Mesothelial cell of epicardium (in vitro differentiated cells): ENCODE measurements at regions not wholly inside any gene's neighbourhood (a gene's known extent, or its start where the extent isn't known, plus 50 kb on each side); places are given as distances from the start of the nearest gene placed in this dataset.
"Not testable (repeated sequence)": the region's sequence is repeated elsewhere in the genome, so short reads cannot be mapped to it uniquely, and the experiment has no call there.

ENCODE experiments used
- DNase-seq, 2 experiments: peaks; one replicate each; pipeline ENCODE4 v3.0.0; 2021; ENCODE audit warnings: low spot score in 2 of 2; ENCODE audit not compliant: unreplicated experiment in 2 of 2
- H3K27ac Mint-ChIP-seq: 2 replicates; pipeline ENCODE4 v1.8.0; 2021; ENCODE audit warnings: mixed read lengths
- H3K27me3 Mint-ChIP-seq: 2 replicates; pipeline ENCODE4 v1.8.0; 2021; ENCODE audit warnings: low read depth, mixed read lengths
- H3K36me3 Mint-ChIP-seq: 2 replicates; pipeline ENCODE4 v1.8.0; 2021; ENCODE audit warnings: mixed read lengths
- H3K4me1 Mint-ChIP-seq: 2 replicates; pipeline ENCODE4 v1.8.0; 2021; ENCODE audit warnings: mixed read lengths
- H3K4me3 Mint-ChIP-seq: 2 replicates; pipeline ENCODE4 v1.8.0; 2021; ENCODE audit warnings: mild to moderate bottlenecking, moderate library complexity, mixed read lengths
- H3K9me3 Mint-ChIP-seq: 2 replicates; pipeline ENCODE4 v1.8.0; 2021; ENCODE audit warnings: mixed read lengths
- TF ChIP-seq, protein P1 (sequence below): fragments of 200-600 bp; sonication (generic); IDR thresholded peaks from one replicate; pipeline ENCODE4 v1.5.0; 2021; ENCODE audit warnings: antibody characterized with exemption; ENCODE audit not compliant: unreplicated experiment

DNA sequence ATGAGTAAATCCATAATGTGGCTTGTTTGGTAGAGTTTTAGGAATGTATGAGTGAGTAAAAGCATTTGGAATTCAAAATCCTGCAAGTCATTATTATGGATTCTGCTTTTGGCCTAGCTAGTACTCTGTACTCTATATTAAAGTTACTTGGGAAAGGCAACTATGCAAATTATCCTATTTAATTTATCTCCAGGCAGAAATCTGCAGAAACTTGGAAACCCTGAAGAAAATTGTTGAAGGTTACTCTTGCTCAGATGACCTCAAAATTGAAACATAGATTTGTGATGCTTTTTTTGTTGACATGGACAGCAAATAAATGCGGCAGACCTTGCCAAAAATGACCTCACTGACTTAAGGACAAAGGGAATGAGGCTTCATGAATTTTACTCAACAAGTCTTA lies 477.1 kb upstream of the EYS start:
- H3K36me3 Mint-ChIP-seq = no peaks in the 10 kb centered on the region
- no peak overlapping the region for H3K27ac Mint-ChIP-seq
- no peak for DNase-seq
- no peaks in the 10 kb centered on the region for H3K4me1 Mint-ChIP-seq
- H3K27me3 Mint-ChIP-seq = no peaks in the 10 kb centered on the region
- TF ChIP-seq, protein P1, sequence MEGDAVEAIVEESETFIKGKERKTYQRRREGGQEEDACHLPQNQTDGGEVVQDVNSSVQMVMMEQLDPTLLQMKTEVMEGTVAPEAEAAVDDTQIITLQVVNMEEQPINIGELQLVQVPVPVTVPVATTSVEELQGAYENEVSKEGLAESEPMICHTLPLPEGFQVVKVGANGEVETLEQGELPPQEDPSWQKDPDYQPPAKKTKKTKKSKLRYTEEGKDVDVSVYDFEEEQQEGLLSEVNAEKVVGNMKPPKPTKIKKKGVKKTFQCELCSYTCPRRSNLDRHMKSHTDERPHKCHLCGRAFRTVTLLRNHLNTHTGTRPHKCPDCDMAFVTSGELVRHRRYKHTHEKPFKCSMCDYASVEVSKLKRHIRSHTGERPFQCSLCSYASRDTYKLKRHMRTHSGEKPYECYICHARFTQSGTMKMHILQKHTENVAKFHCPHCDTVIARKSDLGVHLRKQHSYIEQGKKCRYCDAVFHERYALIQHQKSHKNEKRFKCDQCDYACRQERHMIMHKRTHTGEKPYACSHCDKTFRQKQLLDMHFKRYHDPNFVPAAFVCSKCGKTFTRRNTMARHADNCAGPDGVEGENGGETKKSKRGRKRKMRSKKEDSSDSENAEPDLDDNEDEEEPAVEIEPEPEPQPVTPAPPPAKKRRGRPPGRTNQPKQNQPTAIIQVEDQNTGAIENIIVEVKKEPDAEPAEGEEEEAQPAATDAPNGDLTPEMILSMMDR = no peak
- H3K9me3 Mint-ChIP-seq = peaks cover 12% of the 10 kb centered on the region
- no peak overlapping the region for H3K4me3 Mint-ChIP-seq

DNA sequence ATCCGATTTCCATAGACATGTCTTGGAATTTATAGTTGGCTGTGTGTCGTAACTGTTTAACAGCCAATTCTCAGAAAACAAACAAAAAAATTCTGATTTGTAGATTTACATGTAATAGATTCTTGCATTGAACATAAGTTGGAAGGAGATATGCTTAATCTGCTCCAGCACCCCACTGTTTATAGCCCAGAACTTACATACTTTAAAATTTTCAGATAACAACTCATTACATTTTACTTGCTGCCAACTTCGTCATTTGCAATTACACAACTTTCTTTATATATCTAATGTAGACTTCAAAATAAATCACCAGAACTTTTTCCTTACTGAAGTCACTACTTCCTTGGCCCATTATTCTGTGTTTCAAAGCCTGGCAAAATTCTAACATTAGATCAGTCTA lies 472.3 kb upstream of the EYS start:
- Mint-ChIP-seq H3K27ac (no peak overlapping the region), H3K4me1 (no peaks in the 10 kb centered on the region)
- DNase-seq = no peak

DNA sequence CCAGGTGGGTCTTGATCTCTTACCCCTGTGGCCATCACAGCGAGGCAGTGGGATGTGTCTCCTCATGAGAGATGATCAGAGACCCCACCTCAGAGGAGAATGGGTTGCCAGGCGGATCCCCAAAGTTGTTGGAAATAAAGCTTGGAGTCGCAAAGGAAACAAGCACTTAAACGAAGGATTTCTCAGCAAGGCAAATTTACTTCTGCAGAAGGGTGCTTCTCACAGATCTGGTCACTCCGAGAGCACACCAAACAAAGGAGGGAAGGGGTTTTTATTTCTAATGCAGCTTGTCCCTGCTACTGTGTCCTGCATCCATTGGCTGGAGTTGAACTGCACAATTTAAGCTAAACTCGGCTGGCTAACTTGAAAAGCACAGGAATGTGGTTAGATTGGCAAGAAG lies 466.6 kb upstream of the EYS start:
- no peak for DNase-seq
- peaks cover 50% of the 10 kb centered on the region for H3K9me3 Mint-ChIP-seq
- H3K27ac Mint-ChIP-seq = no peak overlapping the region
- H3K27me3 Mint-ChIP-seq = no peaks in the 10 kb centered on the region
- TF ChIP-seq, protein P1 = no peak
- no peak overlapping the region for H3K4me3 Mint-ChIP-seq
- no peaks in the 10 kb centered on the region for H3K4me1 Mint-ChIP-seq
- peaks cover 1% of the 10 kb centered on the region for H3K36me3 Mint-ChIP-seq

More for the DNA sequence above, 472.3 kb upstream of the EYS start:
- Mint-ChIP-seq H3K9me3 (peaks cover 4% of the 10 kb centered on the region), H3K4me3 (no peak overlapping the region), H3K27me3 (no peaks in the 10 kb centered on the region), H3K36me3 (no peaks in the 10 kb centered on the region)
- TF ChIP-seq, protein P1 = no peak

DNA sequence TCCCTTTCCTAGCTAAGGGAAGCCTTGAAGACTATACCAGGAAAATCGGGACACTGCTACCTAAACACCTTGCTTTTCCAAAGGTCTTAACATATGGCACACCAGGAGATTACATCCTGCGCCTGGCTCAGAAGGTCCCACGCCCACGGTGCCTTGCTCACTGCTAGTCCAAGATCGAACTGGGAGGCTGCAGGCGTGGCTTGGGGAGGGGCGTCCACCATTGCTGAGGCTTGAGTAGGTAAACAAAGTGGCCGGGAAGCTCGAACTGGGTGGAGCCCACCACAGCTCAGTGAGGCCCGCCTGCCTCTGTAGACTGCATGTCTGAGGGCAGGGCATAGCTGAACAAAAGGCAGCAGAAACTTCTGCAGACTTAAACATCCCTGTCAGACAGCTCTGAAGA lies 459.7 kb upstream of the EYS start:
- peaks cover 80% of the 10 kb centered on the region for H3K9me3 Mint-ChIP-seq
- not testable (repeated sequence) for H3K36me3 Mint-ChIP-seq, DNase-seq, H3K27ac Mint-ChIP-seq, H3K4me1 Mint-ChIP-seq, H3K27me3 Mint-ChIP-seq, H3K4me3 Mint-ChIP-seq

DNA sequence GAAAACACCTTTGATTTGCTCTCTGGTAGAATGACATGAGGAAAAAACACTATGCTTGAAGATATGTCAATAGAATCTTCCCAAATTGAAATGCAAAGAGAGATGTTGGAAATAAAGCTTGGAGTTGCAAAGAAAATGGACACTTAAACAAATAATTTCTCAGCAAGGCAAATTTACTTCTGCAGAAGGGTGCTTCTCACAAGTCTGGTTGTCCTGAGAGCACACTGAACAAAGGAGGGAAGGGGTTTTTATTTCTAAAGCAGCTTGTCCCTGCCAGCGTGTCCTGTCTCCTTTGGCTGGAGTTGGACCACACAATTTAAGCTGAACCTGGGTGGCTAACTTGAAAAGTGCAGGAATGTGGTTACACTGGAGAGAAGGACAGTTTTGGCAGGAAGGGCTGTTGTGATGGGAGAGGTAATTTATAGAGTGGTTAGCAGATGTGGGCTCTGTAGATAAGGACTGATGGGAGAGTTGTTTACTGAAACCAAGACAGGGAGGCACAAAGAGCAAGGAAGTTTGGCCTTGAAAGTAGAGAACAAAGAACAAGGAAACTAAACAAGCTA lies 454.6 kb upstream of the EYS start:
- Mint-ChIP-seq H3K9me3 (peaks cover 82% of the 10 kb centered on the region), H3K4me1 (no peaks in the 10 kb centered on the region), H3K36me3 (no peaks in the 10 kb centered on the region), H3K27me3 (no peaks in the 10 kb centered on the region), H3K27ac (no peak overlapping the region), H3K4me3 (no peak overlapping the region)
- no peak for DNase-seq
- TF ChIP-seq, protein P1 = no peak

DNA sequence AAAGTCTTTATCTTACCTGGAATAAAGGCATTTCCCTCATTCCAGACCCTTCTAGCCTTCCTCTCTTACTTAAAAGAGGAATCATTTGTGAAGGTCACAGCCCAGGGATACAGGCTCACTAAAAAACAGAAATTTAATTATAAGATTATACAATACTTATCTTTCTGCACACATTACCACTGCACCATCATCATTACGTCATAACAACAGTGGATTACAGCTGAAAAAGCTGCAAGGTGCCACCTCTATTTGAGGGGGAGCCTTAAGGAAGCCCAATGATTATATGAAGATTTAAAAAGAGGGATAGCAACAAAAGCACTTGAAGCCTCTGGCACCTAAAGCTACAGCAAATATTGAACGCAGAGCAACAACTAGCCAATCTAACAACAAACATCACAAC lies 452.9 kb upstream of the EYS start:
- no peaks in the 10 kb centered on the region for H3K27me3 Mint-ChIP-seq
- H3K4me1 Mint-ChIP-seq = no peaks in the 10 kb centered on the region
- H3K27ac Mint-ChIP-seq = no peak overlapping the region
- H3K4me3 Mint-ChIP-seq = no peak overlapping the region
- TF ChIP-seq, protein P1 = no peak
- peaks cover 71% of the 10 kb centered on the region for H3K9me3 Mint-ChIP-seq
- no peak for DNase-seq
- no peaks in the 10 kb centered on the region for H3K36me3 Mint-ChIP-seq
